HepG2 (cell line): ENCODE measurements at regions not wholly inside any gene's neighbourhood (a gene's known extent, or its start where the extent isn't known, plus 50 kb on each side); places are given as distances from the start of the nearest gene placed in this dataset.
A peak's percentile ranks its signal among the peaks of the same experiment; 100 is the strongest.

ENCODE experiments used
- ATAC-seq: fragments of 200-7000 bp; cut with Tn5 transposase; 3 replicates; pipeline ENCODE4 v1.9.1; 2020; ENCODE audit warnings: mild to moderate bottlenecking, moderate library complexity
- BruUV-seq: library from RNA; stranded (reverse); fragments of 400-500 nt; replicated peaks from 2 replicates; lab custom pipeline; 2021; lab: Mats Ljungman, UMichigan
- CTCF ChIA-PET: fragments of 300-600 bp; formaldehyde crosslinking; extraction: SDS; loops from one replicate; lab custom pipeline; 2021; ENCODE audit warnings: low total read pairs, inconsistent platforms, low intra/inter-chr PET ratio; lab: Yijun Ruan, JAX
- POLR2A ChIA-PET: fragments of 350-600 bp; sonication (Branson Sonifier 250); formaldehyde crosslinking; loops from one replicate; lab custom pipeline; 2020; ENCODE audit warnings: antibody characterized with exemption, inconsistent platforms; lab: Yijun Ruan, JAX
- DNase-seq: peaks from one replicate; pipeline ENCODE4 v3.0.0-alpha.2; 2015; ENCODE audit warnings: low spot score
- FAIRE-seq: peaks from 3 replicates; lab custom pipeline; 2011; peaks lifted over from hg19 to GRCh38; lab: Jason Lieb, UNC
- H2AFZ ChIP-seq: one replicate; pipeline ENCODE4 v1.6.1; 2011; ENCODE audit warnings: low read length, inconsistent platforms
- H3K27ac ChIP-seq: fragments of 300-600 bp; 3 replicates; pipeline ENCODE4 v1.8.0; 2011; ENCODE audit warnings: mixed run types, mild to moderate bottlenecking, mixed read lengths, low read length, inconsistent platforms; ENCODE audit not compliant: insufficient read depth; ENCODE audit errors: extremely low read length
- H3K27me3 ChIP-seq, 2 experiments: fragments of 200-600 bp in 1 of 2; 2 replicates in 1 of 2; 3 replicates in 1 of 2; pipeline versions ENCODE4 v1.6.0 to v1.8.0; 2011; ENCODE audit warnings: low read length in 2 of 2, mild to moderate bottlenecking in 2 of 2, moderate library complexity in 2 of 2, inconsistent platforms in 1 of 2; ENCODE audit not compliant: insufficient read depth in 2 of 2, control insufficient read depth in 1 of 2
- H3K36me3 ChIP-seq, 2 experiments: fragments of 200-600 bp in 1 of 2; replicated peaks in 1 of 2; 2 replicates in 1 of 2; 3 replicates in 1 of 2; pipeline versions ENCODE4 v1.5.1 to v1.8.0; 2011; ENCODE audit warnings: low read length in 2 of 2, inconsistent platforms in 1 of 2; ENCODE audit not compliant: insufficient read depth in 2 of 2, control insufficient read depth in 1 of 2
- H3K4me1 ChIP-seq: 2 replicates; pipeline ENCODE4 v1.5.1; 2012; ENCODE audit warnings: low read length, inconsistent platforms; ENCODE audit not compliant: insufficient read depth
- H3K4me2 ChIP-seq: 2 replicates; pipeline ENCODE4 v1.6.0; 2011; ENCODE audit warnings: low read depth, low read length, inconsistent platforms
- H3K4me3 ChIP-seq, 3 experiments: fragments of 200-600 bp in 1 of 3; sonication (generic), shearing (Covaris generic) in 1 of 3; replicated peaks in 1 of 3; 2 replicates each; pipeline ENCODE4 v1.5.1; 2011 to 2016; ENCODE audit warnings: low read length in 3 of 3, inconsistent platforms in 2 of 3, low read depth in 2 of 3, mild to moderate bottlenecking in 2 of 3, control low read depth in 1 of 3, mixed read lengths in 1 of 3; ENCODE audit not compliant: insufficient read depth in 1 of 3
- H3K79me2 ChIP-seq: one replicate; pipeline ENCODE4 v1.6.1; 2011; ENCODE audit warnings: low read length, inconsistent platforms; ENCODE audit not compliant: insufficient read depth
- H3K9ac ChIP-seq: 2 replicates; pipeline ENCODE4 v1.6.0; 2011; ENCODE audit warnings: mild to moderate bottlenecking, low read depth, low read length, inconsistent platforms; ENCODE audit not compliant: insufficient read depth
- H3K9me3 ChIP-seq: 2 replicates; pipeline ENCODE4 v1.5.1; 2012; ENCODE audit warnings: mild to moderate bottlenecking, low read length
- H4K20me1 ChIP-seq: 2 replicates; pipeline ENCODE4 v1.6.0; 2011; ENCODE audit warnings: inconsistent platforms, mild to moderate bottlenecking, low read length, moderate library complexity; ENCODE audit not compliant: insufficient read depth
- CEBPB ChIP-seq: IDR thresholded peaks from 2 replicates; pipeline ENCODE4 v1.6.1; 2011; ENCODE audit warnings: low read depth, low read length, improper control_type of control experiment, borderline replicate concordance
- FOSL1 ChIP-seq: sonication (generic); formaldehyde crosslinking; IDR thresholded peaks from 2 replicates; pipeline ENCODE4 v1.9.0; 2021; ENCODE audit warnings: missing genetic modification reagents, borderline replicate concordance
- FOSL2 ChIP-seq: sonication (generic); formaldehyde crosslinking; IDR thresholded peaks from 2 replicates; pipeline ENCODE4 v1.4.0; 2020; ENCODE audit warnings: missing genetic modification reagents
- ZNF225 ChIP-seq: sonication (generic); formaldehyde crosslinking; IDR thresholded peaks from 2 replicates; pipeline ENCODE4 v1.4.0; 2020; ENCODE audit warnings: mild to moderate bottlenecking, missing genetic modification reagents
- ZNF24 ChIP-seq: fragments of 450-650 bp; IDR thresholded peaks from 2 replicates; pipeline ENCODE4 v1.6.1; 2017; ENCODE audit warnings: antibody characterized with exemption, mild to moderate bottlenecking
- ZNF576 ChIP-seq: sonication (generic); formaldehyde crosslinking; IDR thresholded peaks from 2 replicates; pipeline ENCODE4 v1.4.0; 2020; ENCODE audit warnings: mild to moderate bottlenecking, missing genetic modification reagents
- ZNF674 ChIP-seq: sonication (generic); formaldehyde crosslinking; IDR thresholded peaks from 2 replicates; pipeline ENCODE4 v1.5.0; 2020; ENCODE audit warnings: low read depth, mild to moderate bottlenecking, missing genetic modification reagents
- ZNF713 ChIP-seq: sonication (generic); formaldehyde crosslinking; IDR thresholded peaks from 2 replicates; pipeline ENCODE4 v1.4.0; 2020; ENCODE audit warnings: mild to moderate bottlenecking, missing genetic modification reagents
- ZNF800 ChIP-seq: sonication (generic); formaldehyde crosslinking; IDR thresholded peaks from 2 replicates; pipeline ENCODE4 v1.4.0; 2020; ENCODE audit warnings: missing genetic modification reagents
- WGBS: methylation state at CpG from one replicate; pipeline ENCODE4 v1.1.6; 2017; ENCODE audit warnings: low lambda C conversion rate; 5-methylcytosine and 5-hydroxymethylcytosine counted together
- in situ Hi-C: cut with HindIII; loops from 2 replicates; pipeline ENCODE4 v1.10.0; 2017; ENCODE audit warnings: low pct_unique_long_range_greater_than_20kb; ENCODE audit not compliant: extremely low pct_ligation_motif_present
- intact Hi-C: fragments of 100-400 bp; cut with micrococcal nuclease; formaldehyde crosslinking; loops from one replicate; pipeline ENCODE4 v1.10.0; 2022; ENCODE audit not compliant: unreplicated experiment

- WGBS = 3% methylated on average over 2 of the region's 2 CpGs
- H3K4me1 ChIP-seq = no peaks in the 10 kb centered on the region
These were observed 212.7 kb downstream of the ESM1 start for GRCh38 chr5:54772684-54773083.

GRCh38 chr5:54772231-54772630 is 213.2 kb downstream of the ESM1 start:
- no peak for FAIRE-seq

More at GRCh38 chr5:54772684-54773083, 212.7 kb downstream of the ESM1 start:
- H3K79me2 ChIP-seq = no peaks in the 10 kb centered on the region
- H3K4me2 ChIP-seq = no peak overlapping the region
- no peak for DNase-seq
- no peak overlapping the region for H3K9ac ChIP-seq
- no peak overlapping the region for H3K27ac ChIP-seq
- ChIA-PET CTCF (no interaction called here), POLR2A (no interaction called here)
- no peak for FAIRE-seq
- BruUV-seq = no TSS peak
- no peaks in the 10 kb centered on the region for H3K9me3 ChIP-seq
- no peak overlapping the region for H2AFZ ChIP-seq
- H4K20me1 ChIP-seq = no peaks in the 10 kb centered on the region
- intact Hi-C loops = no loop called here
- peaks cover 0 to 5% of the 10 kb centered on the region in 2 experiments; a peak in 1 of 5 replicates for H3K27me3 ChIP-seq
- no peak for ATAC-seq
- no peaks in the 10 kb centered on the region for H3K36me3 ChIP-seq
- in situ Hi-C loops = no loop called here
- TF ChIP-seq ZNF24 = no peak
- TF ChIP-seq FOSL1 (CRISPR knock-in tag) = no peak
- TF ChIP-seq ZNF225 = no peak
- TF ChIP-seq ZNF800 = no peak
- TF ChIP-seq ZNF713 (CRISPR knock-in tag) = no peak
- TF ChIP-seq FOSL2 (CRISPR knock-in tag) = no peak
- TF ChIP-seq, all 625 proteins: peak for 0
- H3K4me3 ChIP-seq = no peak overlapping the region

More at GRCh38 chr5:54772231-54772630, 213.2 kb downstream of the ESM1 start:
- in situ Hi-C loops = no loop called here
- TF ChIP-seq ZNF674 (CRISPR knock-in tag) = no peak
- peak; percentile 56; the same call in 1 of the 2 replicates for TF ChIP-seq CEBPB
- no peak for TF ChIP-seq ZNF576 (CRISPR knock-in tag)
- no peak overlapping the region for H3K4me2 ChIP-seq
- 18% methylated on average over 3 of the region's 3 CpGs for WGBS
- H3K4me3 ChIP-seq = no peak overlapping the region
- ATAC-seq (no peak), DNase-seq (no peak)
- no peaks in the 10 kb centered on the region for H4K20me1 ChIP-seq
- no peaks in the 10 kb centered on the region for H3K36me3 ChIP-seq
- H3K27ac ChIP-seq = no peak overlapping the region
- no peak overlapping the region for H2AFZ ChIP-seq
- H3K27me3 ChIP-seq = peaks cover 0 to 5% of the 10 kb centered on the region in 2 experiments; a peak in 1 of 5 replicates
- intact Hi-C loops = no loop called here
- POLR2A ChIA-PET = no interaction called here
- CTCF ChIA-PET = no interaction called here
- BruUV-seq = no TSS peak
- no peaks in the 10 kb centered on the region for H3K79me2 ChIP-seq
- no peaks in the 10 kb centered on the region for H3K9me3 ChIP-seq
- H3K9ac ChIP-seq = no peak overlapping the region
- no peaks in the 10 kb centered on the region for H3K4me1 ChIP-seq
